HUDEP-2 (cell line): ENCODE measurements at regions not wholly inside any gene's neighbourhood (a gene's known extent, or its start where the extent isn't known, plus 50 kb on each side); places are given as distances from the start of the nearest gene placed in this dataset.
A peak's percentile ranks its signal among the peaks of the same experiment; 100 is the strongest.

ENCODE experiments used
- DNase-seq, 76 experiments: peaks; one replicate each; lab custom pipeline; 2025; ENCODE audit not compliant: unreplicated experiment in 76 of 76; lab: John Stamatoyannopoulos, UW

GRCh38 chr17:69761767-69762321, 313.2 kb upstream of the KCNJ16 start:
- no peak for DNase-seq

- DNase-seq, result no peak
Observed at GRCh38 chr17:69762359-69762758, 312.7 kb upstream of the KCNJ16 start.

GRCh38 chr17:69762766-69763165, 312.3 kb upstream of the KCNJ16 start:
- DNase-seq, result no peak

GRCh38 chr17:69763503-69763902, 311.5 kb upstream of the KCNJ16 start:
- no peak for DNase-seq

GRCh38 chr17:69764146-69764545, 310.9 kb upstream of the KCNJ16 start:
- DNase-seq, result no peak

GRCh38 chr17:69769050-69769449, 306.0 kb upstream of the KCNJ16 start:
- no peak for DNase-seq

GRCh38 chr17:69773081-69773480, 301.9 kb upstream of the KCNJ16 start:
- DNase-seq, result no peak

- no peak for DNase-seq
Observed at GRCh38 chr17:69779378-69780214, 295.4 kb upstream of the KCNJ16 start.

GRCh38 chr17:69783865-69784264, 291.2 kb upstream of the KCNJ16 start:
- DNase-seq, result no peak

GRCh38 chr17:69788957-69789356, 286.1 kb upstream of the KCNJ16 start:
- no peak for DNase-seq

- no peak for DNase-seq
Observed at GRCh38 chr17:69796078-69796477, 278.9 kb upstream of the KCNJ16 start.

- DNase-seq, result no peak
Observed at GRCh38 chr17:69800870-69801269, 274.2 kb upstream of the KCNJ16 start.

GRCh38 chr17:69801368-69801767, 273.7 kb upstream of the KCNJ16 start:
- no peak for DNase-seq

GRCh38 chr17:69802045-69802740, 272.8 kb upstream of the KCNJ16 start:
- no peak for DNase-seq

- no peak for DNase-seq
Observed at GRCh38 chr17:69809331-69809730, 265.7 kb upstream of the KCNJ16 start.

GRCh38 chr17:69810326-69810965, 264.6 kb upstream of the KCNJ16 start:
- no peak for DNase-seq

GRCh38 chr17:69812240-69812837, 262.7 kb upstream of the KCNJ16 start:
- DNase-seq, result no peak

GRCh38 chr17:69814031-69814430, 261.0 kb upstream of the KCNJ16 start:
- DNase-seq, result no peak

- peak in 2 of 76 experiments; percentile 0 to 1 for DNase-seq
Observed at GRCh38 chr17:69815406-69815805, 259.6 kb upstream of the KCNJ16 start.

- DNase-seq, result no peak
Observed at GRCh38 chr17:69818467-69818866, 256.6 kb upstream of the KCNJ16 start.
